HG02678 (cell line): ENCODE measurements at regions not wholly inside any gene's neighbourhood (a gene's known extent, or its start where the extent isn't known, plus 50 kb on each side); places are given as distances from the start of the nearest gene placed in this dataset.
A peak's percentile ranks its signal among the peaks of the same experiment; 100 is the strongest.
"Not testable (repeated sequence)": the region's sequence is repeated elsewhere in the genome, so short reads cannot be mapped to it uniquely, and the experiment has no call there.

Experiments used
- ATAC-seq: cut with Tn5 transposase; IDR thresholded peaks from one replicate; pipeline ENCODE4 v1.9.1; 2021; ENCODE audit warnings: mild to moderate bottlenecking, moderate library complexity; ENCODE audit not compliant: unreplicated experiment

DNA sequence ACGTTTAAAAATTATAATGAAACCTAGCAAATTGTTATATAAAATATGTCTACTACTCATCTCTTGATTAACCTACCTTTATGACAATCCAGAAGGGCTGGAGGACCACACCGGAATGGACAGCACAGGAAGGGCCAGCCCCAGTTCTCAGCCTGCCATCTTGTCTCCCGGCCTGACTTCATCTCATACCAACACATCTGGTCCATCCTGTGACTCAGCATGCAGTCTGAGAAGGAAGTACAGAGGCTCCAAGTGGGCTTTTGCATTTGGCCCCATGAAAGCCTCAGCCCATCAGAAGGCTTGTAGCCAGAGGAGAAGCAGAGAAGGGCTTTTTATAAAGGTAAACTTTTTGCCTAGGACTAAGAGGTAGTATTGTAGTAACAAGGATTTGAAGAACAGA lies 436.6 kb downstream of the MRPL39 start:
- no peak for ATAC-seq

DNA sequence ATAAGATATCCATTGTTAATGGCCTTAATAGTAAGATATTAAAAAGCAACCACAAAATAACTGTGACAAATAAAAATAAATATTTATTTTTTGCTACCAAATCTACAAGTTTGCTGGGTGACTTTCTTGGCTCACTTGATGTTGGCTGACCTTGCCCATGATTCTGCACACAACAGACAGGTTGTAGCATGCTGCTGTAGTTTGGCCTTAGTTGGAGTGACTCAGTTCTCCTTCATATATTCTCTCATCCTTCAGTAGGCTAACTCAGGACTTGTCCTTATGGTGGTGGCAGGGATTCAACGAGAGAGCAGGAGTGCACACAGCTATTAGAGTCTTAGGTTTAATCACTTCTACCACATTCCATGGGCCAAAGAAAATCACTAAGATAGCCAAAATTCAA lies 437.9 kb downstream of the MRPL39 start:
- no peak for ATAC-seq

DNA sequence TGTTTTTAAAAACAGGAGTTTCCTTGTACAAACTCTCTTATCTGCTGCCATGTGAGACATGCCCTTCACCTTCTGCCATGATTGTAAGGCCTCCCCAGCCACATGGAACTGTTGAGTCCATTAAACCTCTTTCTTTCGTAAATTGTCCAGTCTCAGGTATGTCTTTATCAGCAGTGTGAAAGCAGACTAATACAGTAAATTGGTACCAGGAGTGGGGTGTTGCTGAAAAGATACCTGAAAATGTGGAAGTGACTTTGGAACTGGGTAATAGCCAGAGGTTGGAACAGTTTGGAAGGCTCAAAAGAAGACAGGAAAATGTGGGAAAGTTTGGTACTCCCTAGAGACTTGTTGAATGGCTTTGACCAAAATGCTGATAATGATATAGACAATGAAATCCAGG lies 440.4 kb downstream of the MRPL39 start:
- not testable (repeated sequence) for ATAC-seq

DNA sequence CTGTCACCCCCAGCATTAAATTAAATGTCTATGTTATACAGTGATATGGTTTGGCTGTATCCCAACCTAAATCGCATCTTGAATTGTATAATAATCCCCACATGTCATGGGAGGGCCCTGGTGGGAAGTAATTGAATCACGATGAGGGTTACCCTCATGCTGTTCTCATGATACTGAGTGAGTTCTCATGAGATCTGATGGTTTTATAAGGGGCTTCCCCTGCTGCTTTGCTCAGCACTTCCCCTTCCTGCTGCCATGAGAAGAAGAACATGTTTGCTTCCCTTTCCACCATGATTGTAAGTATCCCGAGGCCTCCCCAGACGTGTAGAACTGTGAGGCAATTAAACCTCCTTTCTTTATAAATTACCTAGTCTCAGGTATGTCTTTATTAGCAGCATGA lies 445.7 kb downstream of the MRPL39 start:
- no peak for ATAC-seq

DNA sequence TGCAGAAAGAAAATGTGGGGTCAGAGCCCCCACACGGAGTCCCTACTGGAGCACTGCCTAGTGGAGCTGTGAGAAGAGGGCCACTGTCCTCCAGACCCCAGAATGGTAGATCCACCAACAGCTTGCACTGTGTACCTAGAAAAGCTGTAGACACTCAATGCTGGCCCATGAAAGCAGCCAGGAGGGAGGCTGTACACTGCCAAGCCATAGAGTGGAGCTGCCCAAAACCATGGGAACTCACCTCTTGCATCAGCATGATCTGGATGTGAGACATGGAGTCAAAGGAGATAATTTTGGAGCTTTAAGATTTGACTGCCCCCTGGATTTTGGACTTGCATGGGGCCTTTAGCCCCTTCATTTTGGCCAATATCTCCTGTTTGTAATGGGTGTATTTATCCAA lies 452.3 kb downstream of the MRPL39 start:
- ATAC-seq = not testable (repeated sequence)

DNA sequence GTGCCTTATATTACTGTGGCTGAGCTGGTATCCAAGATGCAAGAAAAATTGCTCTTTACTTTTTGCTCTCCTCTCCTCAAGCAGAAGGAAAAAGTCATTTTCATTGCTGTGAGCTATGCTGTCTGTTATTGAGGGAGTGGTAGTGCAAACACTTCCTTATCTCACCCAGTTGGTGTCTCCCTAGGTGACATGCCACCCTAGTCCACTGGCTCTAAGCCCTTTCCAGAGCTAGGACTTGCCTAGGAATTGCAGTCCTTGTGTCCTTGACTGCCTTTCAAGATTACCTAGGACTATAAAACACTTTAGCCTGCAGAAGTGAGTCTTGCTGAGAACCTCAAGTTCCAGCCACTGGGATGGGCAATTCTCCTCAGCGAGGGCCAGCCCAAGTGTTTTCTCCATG lies 458.3 kb downstream of the MRPL39 start:
- ATAC-seq = no peak

DNA sequence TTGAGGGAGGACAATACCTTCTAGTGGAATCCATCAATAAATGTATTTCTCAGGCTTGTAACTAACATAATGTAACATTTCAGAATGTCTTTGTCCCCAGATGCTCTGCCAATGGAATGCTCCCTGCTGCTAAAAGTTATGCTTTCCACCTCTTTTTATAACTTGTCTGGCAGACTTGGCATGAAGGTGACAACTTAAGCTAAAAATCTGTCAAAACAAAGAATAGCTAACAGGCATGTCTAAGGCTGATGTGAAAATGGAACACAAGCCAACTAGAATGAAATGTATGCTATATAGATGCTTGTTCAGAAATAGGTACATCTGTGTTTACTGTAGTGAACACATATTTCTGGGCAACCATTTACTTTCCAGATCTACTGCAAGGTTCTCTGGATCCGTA lies 467.9 kb downstream of the MRPL39 start:
- no peak for ATAC-seq

DNA sequence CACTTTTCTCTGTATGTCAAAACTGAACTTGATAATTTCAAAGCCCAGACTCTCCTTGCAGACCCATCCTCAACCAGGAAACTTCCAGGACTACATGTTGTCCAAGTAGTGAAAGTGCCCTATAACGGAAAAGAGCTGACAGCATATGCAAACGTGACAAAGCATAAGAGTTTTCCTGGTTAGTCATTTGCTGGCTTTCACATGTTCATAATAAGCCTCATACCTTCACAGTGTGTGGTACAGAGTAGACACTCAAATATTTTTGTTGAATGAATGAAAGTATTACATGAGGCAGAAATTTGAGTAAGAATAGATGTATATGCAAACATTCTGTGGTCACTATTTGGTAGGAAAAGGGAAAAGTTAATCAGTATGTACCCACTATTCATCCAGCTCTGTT lies 473.3 kb downstream of the MRPL39 start:
- ATAC-seq = no peak

DNA sequence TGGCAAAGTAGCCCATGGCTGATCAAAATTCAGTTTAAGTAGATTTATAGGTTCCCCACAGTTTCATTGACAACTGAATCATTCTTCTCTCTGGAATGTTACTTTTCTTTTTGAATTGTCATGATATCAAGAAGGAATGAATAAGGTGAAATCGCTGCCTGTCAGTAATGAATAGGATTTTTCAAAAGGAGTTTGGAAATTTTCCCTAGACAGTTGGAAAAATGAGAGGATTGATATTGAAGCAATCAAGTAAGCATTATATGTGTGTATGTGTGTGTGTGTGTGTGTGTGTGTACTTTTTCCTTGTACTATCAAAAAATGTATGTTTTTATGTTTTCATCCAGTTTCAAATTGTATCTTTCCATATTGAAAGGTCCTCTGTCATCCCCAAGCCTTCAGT lies 479.5 kb downstream of the MRPL39 start:
- no peak for ATAC-seq

DNA sequence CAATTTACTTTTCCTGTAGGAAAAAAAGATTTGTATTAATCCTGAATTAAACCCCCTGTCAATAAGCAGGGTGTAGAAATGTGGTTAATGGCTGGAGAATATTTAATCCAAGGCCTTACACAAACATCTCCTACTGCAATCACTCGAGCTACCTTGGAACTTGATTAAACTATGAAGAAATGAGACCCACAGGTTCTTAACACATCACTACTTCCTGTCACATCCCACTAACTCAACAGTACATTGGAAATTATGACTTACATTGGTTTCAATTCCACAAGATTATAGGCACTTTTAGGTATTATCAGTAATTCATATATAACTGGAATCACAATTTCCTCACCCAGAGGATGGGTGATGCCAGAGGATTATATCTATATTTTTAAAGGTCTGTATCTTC lies 480.3 kb downstream of the MRPL39 start:
- ATAC-seq = no peak

DNA sequence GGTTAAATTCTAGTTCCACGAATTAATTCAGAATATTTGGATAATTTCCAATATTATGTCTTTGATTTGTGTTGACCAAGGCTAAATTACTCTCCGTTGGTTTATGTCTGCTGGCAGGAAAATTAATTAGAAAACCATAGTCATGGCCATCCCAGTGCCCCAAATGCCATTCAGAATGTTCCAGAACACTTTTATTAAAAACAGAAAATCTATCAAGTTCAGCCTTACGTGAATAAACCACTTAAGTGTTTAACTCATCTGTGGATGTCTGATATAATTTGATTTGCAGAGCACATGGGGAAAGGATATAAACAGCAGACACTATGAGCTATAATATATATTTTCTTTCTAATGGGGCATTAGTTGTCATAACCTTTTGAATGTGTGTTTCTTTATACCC lies 480.7 kb downstream of the MRPL39 start:
- no peak for ATAC-seq

DNA sequence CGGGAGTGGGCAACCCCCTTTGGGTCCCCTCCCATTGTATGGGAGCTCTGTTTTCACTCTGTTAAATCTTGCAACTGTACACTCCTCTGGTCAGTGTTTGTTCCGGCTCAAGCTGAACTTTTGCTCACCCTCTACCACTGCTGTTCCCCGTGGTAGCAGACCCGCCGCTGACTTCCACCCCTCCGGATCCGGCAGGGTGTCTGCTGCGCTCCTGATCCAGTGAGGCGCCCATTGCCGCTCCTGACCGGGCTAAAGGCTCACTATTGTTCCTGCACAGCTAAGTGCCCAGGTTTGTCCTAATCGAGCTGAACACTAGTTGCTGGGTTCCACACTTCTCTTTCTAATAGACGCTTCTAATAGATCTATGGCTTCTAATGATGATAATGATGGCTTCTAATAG lies 488.6 kb downstream of the MRPL39 start:
- no peak for ATAC-seq

DNA sequence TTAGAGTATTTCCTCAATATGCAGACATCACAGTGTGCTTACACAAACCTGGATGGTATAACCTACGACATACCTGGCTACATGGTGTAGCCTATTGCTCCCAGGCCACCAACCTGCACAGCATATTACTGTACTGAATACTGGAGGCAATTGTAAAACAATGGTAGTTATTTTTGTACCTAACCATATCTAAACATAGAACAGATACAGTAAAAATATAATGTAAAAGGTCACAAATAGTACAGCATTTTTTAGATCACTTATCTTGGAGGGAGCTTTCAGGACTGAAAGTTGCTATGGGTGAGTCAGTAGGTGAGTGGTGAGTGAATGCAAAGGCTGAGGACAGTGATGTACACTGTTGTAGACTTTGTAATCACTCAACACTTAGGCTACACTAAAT lies 492.3 kb downstream of the MRPL39 start:
- ATAC-seq = peak; percentile 79

DNA sequence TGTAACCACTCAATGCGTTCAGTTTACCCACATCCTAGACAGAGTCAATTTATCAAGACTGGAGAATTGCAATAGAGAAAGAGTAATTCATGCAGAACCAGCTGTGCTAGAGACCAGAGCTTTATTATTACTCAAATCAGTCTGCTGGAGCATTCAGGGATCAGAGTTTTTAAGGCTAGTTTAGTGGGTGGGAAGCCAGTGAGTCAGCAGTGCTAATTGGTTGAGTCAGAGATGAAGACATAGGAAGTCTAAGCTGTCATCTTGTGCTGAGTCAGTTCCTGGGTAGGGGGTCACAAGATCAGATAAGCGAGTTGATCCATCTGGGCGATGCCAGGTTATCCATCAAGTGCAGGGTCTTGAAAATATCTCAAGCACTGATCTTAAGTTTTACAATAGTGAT lies 499.6 kb downstream of the MRPL39 start:
- no peak for ATAC-seq

DNA sequence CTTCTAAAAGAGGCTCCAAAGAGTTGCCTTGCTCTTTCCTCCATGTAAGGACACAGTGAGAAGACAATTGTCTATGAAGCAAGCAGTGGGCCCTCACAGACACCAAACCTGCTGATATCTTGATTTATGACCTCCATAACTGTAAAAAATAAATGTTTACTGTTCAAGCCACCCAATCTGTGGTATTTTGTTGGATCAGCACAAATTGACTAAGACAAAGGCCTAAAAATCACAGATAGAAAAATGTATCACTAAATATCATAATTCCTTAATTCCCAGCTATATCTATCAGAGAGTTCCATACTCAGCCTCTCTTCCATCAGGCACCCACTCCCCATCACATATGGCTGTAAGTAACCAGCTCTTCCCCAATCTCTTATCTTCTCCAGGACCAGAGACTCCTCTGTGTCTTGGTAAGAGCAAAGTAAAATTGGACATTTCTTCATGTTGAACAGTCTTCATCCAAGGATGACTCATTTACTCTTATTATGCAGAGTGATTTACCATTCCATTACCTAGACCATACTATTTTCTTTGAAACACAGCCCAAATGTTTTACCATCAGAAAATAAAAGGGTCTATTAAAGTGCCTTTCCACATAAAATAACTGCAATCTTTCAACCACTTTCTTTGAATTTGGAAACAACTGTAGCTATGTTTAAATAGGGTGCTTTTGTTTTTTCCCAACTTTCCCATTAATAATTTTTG lies 503.6 kb downstream of the MRPL39 start:
- no peak for ATAC-seq

DNA sequence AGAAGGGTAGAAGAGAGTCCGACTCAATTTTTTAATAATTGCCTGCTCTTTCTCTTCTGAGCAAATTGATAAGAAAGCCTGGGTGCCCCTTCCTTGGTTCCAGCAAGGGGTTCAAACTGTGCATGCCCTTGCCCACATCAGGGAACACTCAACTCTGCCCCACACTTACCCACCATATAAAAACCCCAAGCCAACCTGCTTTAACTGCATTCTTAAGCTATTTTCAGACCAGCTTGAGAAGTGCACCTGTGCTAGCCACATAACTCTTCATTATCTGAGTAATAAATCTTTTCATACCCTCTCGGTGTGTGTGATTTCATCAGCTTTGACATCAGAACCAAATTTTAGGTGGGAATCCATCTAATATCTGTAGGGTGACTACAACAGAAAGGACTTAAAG lies 509.6 kb downstream of the MRPL39 start:
- ATAC-seq = no peak

DNA sequence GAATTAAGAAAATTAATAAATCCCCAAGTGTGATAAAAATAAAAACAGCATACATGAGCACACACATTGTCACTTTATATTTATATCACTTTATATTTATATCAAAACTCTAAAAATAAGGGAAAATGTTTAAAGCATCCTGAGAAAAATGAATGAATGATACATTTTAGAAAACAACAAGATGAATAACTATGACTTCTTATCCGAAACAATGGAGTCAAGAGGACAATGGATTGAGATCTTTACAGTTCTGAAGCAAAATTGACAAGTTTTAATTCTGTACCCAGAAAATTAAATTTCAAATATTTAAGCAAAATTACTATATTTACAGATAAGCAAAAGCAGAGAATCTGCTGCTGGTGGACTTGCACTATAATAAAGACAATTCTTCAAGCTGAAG lies 512.6 kb downstream of the MRPL39 start:
- no peak for ATAC-seq

DNA sequence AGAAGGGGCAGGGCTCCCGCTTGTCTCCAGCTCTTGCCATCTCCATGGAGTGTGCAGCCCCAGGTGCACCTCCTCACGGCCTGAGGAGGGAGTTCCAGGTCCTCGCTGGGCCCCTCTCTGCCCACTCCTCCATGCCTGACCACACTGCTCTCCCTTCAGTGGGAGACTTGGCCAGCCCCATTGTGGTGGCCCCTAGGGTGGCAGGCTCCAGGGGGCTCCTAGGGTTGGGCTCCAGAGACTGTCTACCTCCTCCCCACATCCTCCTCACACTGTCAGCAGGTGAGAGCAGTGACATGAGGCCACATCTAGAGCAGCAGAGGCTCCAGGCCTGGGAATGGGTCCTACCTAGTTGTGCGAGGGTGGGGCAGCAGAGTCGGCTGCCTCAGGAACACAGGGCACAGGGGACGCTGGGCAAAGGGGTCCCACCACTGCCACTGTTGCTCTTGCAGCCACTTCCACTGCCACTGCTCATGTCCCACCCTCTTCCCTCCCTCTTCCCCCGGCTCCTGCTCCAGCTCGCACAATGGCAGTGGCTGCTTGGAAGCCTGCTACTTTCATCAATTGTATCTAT lies 514.8 kb downstream of the MRPL39 start:
- ATAC-seq = no peak

DNA sequence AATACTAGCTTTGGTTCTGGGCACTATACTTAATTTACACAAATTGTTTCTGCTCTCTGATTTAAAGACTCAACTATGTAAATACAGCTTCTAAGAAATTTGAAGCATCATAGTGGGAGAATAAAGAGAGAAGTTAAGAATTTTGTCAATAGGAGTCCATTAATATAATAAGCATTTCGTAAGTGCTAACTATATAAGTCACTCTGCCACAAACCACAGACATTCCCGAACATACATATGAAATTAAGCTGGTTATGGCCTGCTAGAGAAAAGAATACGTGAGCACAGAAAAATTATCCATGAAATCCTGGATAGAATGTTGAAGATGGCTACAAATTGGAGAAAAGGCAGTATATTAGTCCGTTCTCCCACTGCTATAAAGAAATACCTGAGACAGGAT lies 526.2 kb downstream of the MRPL39 start:
- no peak for ATAC-seq

DNA sequence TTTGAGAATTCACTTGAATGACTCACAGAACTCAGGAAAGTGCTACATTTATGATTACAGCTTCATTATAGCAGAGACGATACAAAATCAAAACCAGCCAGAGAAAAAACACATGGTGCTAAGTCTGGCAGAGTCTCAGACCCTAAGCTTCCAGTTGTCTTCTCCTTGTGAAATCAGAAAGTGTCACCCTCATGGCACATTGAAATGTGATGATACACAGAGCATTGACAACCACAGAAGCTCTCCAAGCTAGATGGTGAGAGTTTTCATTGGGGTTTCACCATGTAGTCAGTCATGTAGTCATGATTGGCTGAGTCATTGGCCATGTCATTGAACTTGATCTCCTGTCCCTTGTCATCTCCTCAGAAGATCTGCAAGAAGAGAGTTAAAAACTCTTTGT lies 526.6 kb downstream of the MRPL39 start:
- no peak for ATAC-seq

DNA sequence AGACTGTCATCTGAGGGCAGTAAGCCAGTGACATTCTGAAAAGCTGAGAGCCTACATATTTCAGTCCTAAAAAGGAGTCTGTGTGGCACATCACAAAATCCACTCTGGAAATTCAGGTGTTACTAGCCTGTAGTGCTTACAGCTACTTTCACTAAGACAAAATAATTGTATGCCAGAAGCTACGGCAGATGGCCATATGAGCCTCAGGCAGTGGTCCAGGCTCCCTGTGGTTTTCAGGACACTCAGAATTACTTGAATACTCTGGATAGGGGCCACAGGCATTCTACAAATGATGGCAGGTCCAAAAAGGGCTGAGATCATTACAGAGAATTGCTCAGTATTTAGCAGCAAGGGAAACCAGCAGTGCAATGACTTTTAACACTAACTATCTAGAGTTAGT lies 527.1 kb downstream of the MRPL39 start:
- ATAC-seq = no peak

DNA sequence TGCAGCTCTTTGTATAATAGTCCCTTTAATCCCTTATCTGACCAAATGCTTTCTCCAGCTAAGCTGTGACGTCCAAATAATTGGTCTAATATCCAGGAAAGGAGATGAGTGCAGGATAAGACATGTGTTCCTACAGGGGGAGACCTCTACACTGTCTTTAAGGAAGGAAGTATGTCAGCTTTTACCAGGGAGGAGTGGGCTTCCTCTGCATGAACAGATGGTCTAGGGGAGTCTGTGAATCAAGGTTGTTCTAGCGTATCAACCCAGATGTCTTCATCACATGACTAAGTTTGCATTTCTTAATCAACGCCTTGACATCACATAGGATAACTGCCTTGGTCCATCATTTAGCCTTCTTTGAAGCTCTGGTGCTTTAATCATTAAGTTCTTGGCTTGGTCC lies 528.2 kb downstream of the MRPL39 start:
- ATAC-seq = no peak

DNA sequence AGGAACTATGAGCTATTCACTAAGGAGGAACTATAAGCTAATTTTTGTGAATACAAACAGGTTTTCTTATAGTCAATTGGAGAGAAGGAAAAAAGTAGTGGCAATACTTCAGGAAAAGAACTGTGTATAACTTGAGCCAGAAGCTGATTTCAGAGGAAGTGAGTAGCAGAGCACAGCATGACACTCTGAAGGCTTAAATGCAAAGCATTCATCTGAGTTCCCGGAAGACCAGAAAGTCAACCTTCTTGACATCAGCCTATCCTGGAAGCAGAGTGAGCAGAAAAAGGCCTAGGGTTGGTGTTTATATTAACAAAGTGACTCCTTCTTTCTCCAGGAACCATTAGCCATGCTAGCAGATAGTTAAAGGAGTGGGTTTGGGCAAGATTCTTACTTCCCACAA lies 545.2 kb downstream of the MRPL39 start:
- ATAC-seq = no peak
